Glomerular visceral epithelial cell (primary cell): ENCODE measurements at regions not wholly inside any gene's neighbourhood (a gene's known extent, or its start where the extent isn't known, plus 50 kb on each side); places are given as distances from the start of the nearest gene placed in this dataset.
"Not testable (repeated sequence)": the region's sequence is repeated elsewhere in the genome, so short reads cannot be mapped to it uniquely, and the experiment has no call there.

Experiments
- DNase-seq: peaks from one replicate; pipeline ENCODE4 v3.0.0-alpha.2; 2016; ENCODE audit errors: extremely low spot score

GRCh38 chrX:40530509-40530908, 50.3 kb upstream of the ATP6AP2 start:
- no peak for DNase-seq

- no peak for DNase-seq
Measured at GRCh38 chrX:40527543-40527942, 53.2 kb upstream of the ATP6AP2 start.

- no peak for DNase-seq
Measured at GRCh38 chrX:40526412-40526811, 54.4 kb upstream of the ATP6AP2 start.

- not testable (repeated sequence) for DNase-seq
Measured at GRCh38 chrX:40525901-40526300, 54.9 kb upstream of the ATP6AP2 start.

- no peak for DNase-seq
Measured at GRCh38 chrX:40524423-40524822, 56.3 kb upstream of the ATP6AP2 start.

- DNase-seq, result no peak
Measured at GRCh38 chrX:40523852-40524251, 56.9 kb upstream of the ATP6AP2 start.

GRCh38 chrX:40521868-40522450, 58.8 kb upstream of the ATP6AP2 start:
- no peak for DNase-seq

GRCh38 chrX:40514376-40514775, 66.4 kb upstream of the ATP6AP2 start:
- DNase-seq, result peak; percentile 28

GRCh38 chrX:40513835-40514234, 66.9 kb upstream of the ATP6AP2 start:
- DNase-seq, result peak; percentile 17

- no peak for DNase-seq
Measured at GRCh38 chrX:40513012-40513411, 67.8 kb upstream of the ATP6AP2 start.

GRCh38 chrX:40511258-40511657, 69.5 kb upstream of the ATP6AP2 start:
- DNase-seq, result no peak

GRCh38 chrX:40508560-40508959, 72.2 kb upstream of the ATP6AP2 start:
- peak; percentile 11 for DNase-seq

GRCh38 chrX:40506201-40506985, 74.4 kb upstream of the ATP6AP2 start:
- DNase-seq, result peak; percentile 49

GRCh38 chrX:40504801-40505605, 75.8 kb upstream of the ATP6AP2 start:
- DNase-seq, result peak; percentile 92

- no peak for DNase-seq
Measured at GRCh38 chrX:40503094-40503493, 77.7 kb upstream of the ATP6AP2 start.

- DNase-seq, result no peak
Measured at GRCh38 chrX:40502688-40503087, 78.1 kb upstream of the ATP6AP2 start.

- no peak for DNase-seq
Measured at GRCh38 chrX:40501164-40501855, 79.5 kb upstream of the ATP6AP2 start.

GRCh38 chrX:40496728-40497127, 84.0 kb upstream of the ATP6AP2 start:
- DNase-seq, result no peak

GRCh38 chrX:40495659-40496058, 85.1 kb upstream of the ATP6AP2 start:
- no peak for DNase-seq

GRCh38 chrX:40494005-40494404, 86.8 kb upstream of the ATP6AP2 start:
- no peak for DNase-seq

- no peak for DNase-seq
Measured at GRCh38 chrX:40488296-40488695, 92.5 kb upstream of the ATP6AP2 start.

GRCh38 chrX:40485973-40486372, 94.8 kb upstream of the ATP6AP2 start:
- no peak for DNase-seq
